Nephron (organoid): ENCODE measurements at regions not wholly inside any gene's neighbourhood (a gene's known extent, or its start where the extent isn't known, plus 50 kb on each side); places are given as distances from the start of the nearest gene placed in this dataset.

Experiments
- H3K27ac Mint-ChIP-seq, 3 experiments: 2 replicates each; pipeline ENCODE4 v1.8.0; 2020; ENCODE audit warnings: mixed read lengths in 3 of 3, mild to moderate bottlenecking in 2 of 3, moderate library complexity in 1 of 3
- H3K27me3 Mint-ChIP-seq: 2 replicates; pipeline ENCODE4 v1.8.0; 2021; ENCODE audit warnings: low read depth, mild to moderate bottlenecking, moderate library complexity, mixed read lengths
- H3K36me3 Mint-ChIP-seq: 2 replicates; pipeline ENCODE4 v1.8.0; 2020; ENCODE audit warnings: low read depth, mixed read lengths
- H3K4me1 Mint-ChIP-seq: 2 replicates; pipeline ENCODE4 v1.8.0; 2020; ENCODE audit warnings: mixed read lengths
- H3K4me3 Mint-ChIP-seq, 3 experiments: 2 replicates each; pipeline ENCODE4 v1.8.0; 2020; ENCODE audit warnings: mild to moderate bottlenecking in 3 of 3, mixed read lengths in 3 of 3, moderate library complexity in 2 of 3
- H3K9me3 Mint-ChIP-seq: 2 replicates; pipeline ENCODE4 v1.8.0; 2020; ENCODE audit warnings: mixed read lengths
- TF ChIP-seq, protein P1 (sequence below), 3 experiments: fragments of 200-600 bp; sonication (generic); IDR thresholded peaks; one replicate each; pipeline ENCODE4 v1.5.0; 2021; ENCODE audit warnings: antibody characterized with exemption in 3 of 3; ENCODE audit not compliant: unreplicated experiment in 3 of 3

DNA sequence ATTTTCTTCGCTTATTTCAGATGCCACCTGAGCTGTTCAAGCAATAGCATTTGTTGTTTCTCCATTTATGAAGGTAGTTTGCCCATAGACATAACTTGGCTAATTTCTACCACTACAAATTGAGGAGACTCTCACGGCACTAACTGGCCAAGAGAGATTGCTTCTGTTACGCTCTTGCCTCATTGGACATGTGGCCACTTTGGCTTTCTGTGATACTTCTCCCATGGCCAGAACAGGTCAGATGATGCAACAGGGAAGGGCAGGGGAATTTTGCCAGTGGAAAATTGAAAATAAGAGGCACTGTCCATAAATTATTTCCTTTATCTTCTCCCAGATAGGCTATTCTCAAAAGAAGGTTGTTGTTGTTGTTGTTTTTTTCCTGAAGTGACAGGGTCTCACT, 1633.3 kb upstream of the LRRTM3 start:
- TF ChIP-seq, protein P1, sequence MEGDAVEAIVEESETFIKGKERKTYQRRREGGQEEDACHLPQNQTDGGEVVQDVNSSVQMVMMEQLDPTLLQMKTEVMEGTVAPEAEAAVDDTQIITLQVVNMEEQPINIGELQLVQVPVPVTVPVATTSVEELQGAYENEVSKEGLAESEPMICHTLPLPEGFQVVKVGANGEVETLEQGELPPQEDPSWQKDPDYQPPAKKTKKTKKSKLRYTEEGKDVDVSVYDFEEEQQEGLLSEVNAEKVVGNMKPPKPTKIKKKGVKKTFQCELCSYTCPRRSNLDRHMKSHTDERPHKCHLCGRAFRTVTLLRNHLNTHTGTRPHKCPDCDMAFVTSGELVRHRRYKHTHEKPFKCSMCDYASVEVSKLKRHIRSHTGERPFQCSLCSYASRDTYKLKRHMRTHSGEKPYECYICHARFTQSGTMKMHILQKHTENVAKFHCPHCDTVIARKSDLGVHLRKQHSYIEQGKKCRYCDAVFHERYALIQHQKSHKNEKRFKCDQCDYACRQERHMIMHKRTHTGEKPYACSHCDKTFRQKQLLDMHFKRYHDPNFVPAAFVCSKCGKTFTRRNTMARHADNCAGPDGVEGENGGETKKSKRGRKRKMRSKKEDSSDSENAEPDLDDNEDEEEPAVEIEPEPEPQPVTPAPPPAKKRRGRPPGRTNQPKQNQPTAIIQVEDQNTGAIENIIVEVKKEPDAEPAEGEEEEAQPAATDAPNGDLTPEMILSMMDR (IDR thresholded peaks at IDR 0.05; ENCODE audit: unreplicated experiment in 3 of 3): no peak
- Mint-ChIP-seq H3K27ac (no peak overlapping the region), H3K4me3 (no peak overlapping the region), H3K4me1 (no peaks in the 10 kb centered on the region), H3K27me3 (no peaks in the 10 kb centered on the region), H3K36me3 (no peaks in the 10 kb centered on the region), H3K9me3 (no peaks in the 10 kb centered on the region)

DNA sequence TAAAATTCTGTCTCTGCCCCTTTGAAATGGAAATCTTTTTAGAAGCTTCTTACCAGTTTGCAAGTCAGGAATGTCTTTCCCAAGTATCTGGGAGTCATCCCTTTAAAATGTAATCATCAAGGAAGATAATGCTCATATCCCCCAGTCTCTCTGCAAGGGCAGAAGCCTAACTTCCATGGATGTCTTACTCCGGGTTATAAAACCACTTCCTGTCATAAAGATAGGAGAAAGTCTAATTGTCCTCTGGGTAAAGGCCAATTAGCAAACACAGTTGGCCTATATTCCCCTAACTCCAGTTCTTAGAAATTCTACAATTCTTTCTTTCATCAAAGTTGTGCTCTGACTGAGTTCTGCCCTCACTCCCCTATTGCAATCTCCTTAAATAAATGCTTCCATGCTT, 1631.5 kb upstream of the LRRTM3 start:
- TF ChIP-seq, protein P1 (IDR thresholded peaks at IDR 0.05; ENCODE audit: unreplicated experiment in 3 of 3): no peak
- H3K9me3 Mint-ChIP-seq: no peaks in the 10 kb centered on the region
- no peaks in the 10 kb centered on the region for H3K27me3 Mint-ChIP-seq
- H3K27ac Mint-ChIP-seq: no peak overlapping the region
- no peaks in the 10 kb centered on the region for H3K36me3 Mint-ChIP-seq
- no peaks in the 10 kb centered on the region for H3K4me1 Mint-ChIP-seq
- H3K4me3 Mint-ChIP-seq: no peak overlapping the region

DNA sequence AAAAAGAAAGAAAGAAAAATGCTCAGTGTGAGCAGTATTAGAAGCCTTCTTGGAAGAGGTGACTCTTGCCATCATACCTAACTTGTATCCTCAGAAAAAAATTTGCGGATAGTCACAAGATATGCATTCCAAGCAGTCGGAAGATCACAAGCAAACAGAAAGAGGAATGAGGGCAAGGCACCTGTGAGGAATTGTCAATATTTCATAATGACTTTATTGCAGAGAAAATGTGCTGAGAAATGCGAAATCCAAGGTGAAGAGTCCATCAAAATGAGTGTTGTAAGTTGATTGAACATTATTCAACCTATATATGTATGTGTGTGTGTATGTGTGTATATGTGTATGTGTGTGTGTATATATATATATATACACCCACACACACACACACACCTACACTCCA, 1624.7 kb upstream of the LRRTM3 start:
- no peaks in the 10 kb centered on the region for H3K36me3 Mint-ChIP-seq
- H3K27me3 Mint-ChIP-seq: no peaks in the 10 kb centered on the region
- H3K27ac Mint-ChIP-seq: no peak overlapping the region
- H3K9me3 Mint-ChIP-seq: no peaks in the 10 kb centered on the region
- no peaks in the 10 kb centered on the region for H3K4me1 Mint-ChIP-seq
- TF ChIP-seq, protein P1 (IDR thresholded peaks at IDR 0.05; ENCODE audit: unreplicated experiment in 3 of 3): no peak
- H3K4me3 Mint-ChIP-seq: no peak overlapping the region

DNA sequence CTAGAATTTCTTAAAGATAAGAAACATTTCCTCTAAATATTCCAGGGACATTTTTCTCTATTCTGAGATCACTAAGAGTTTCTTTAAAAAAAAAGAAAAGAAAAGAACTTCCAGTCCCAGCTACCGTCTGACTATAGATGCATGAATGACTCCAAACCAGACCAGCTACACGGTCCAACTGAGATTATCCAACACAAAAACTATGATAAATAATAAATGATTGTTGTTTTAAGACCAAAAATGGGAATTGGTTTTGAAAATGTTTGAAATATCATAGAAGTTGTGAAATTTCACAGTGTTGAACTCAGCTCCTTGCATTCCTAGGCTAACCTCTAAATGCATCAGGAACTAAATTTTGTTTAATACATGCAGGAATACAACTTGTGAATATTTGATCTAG, 1619.6 kb upstream of the LRRTM3 start:
- Mint-ChIP-seq H3K36me3 (no peaks in the 10 kb centered on the region), H3K4me3 (no peak overlapping the region), H3K4me1 (no peaks in the 10 kb centered on the region), H3K9me3 (no peaks in the 10 kb centered on the region), H3K27me3 (no peaks in the 10 kb centered on the region), H3K27ac (no peak overlapping the region)
- TF ChIP-seq, protein P1 (IDR thresholded peaks at IDR 0.05; ENCODE audit: unreplicated experiment in 3 of 3): no peak

DNA sequence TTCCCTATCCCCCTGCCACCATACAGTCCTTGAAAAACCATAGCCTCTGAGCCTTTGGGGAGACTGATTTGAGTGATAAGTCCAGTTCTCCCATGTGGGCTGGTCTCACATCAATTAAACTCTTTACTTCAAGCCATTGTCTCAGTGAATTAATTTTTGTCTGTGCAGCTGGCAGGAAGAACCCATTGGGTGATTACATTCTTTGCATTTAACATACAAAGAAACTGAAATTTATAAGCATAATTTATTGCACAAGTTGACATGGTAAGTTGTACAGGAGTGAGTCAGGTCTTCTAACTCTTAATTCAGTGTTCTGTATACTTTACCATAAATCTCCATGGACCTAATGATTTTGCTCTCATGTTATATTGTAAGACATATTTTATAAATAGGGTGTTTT, 1613.0 kb upstream of the LRRTM3 start:
- no peak overlapping the region for H3K27ac Mint-ChIP-seq
- no peaks in the 10 kb centered on the region for H3K27me3 Mint-ChIP-seq
- H3K9me3 Mint-ChIP-seq: no peaks in the 10 kb centered on the region
- H3K4me1 Mint-ChIP-seq: peaks cover 5% of the 10 kb centered on the region
- TF ChIP-seq, protein P1 (IDR thresholded peaks at IDR 0.05; ENCODE audit: unreplicated experiment in 3 of 3): no peak
- H3K4me3 Mint-ChIP-seq: no peak overlapping the region
- no peaks in the 10 kb centered on the region for H3K36me3 Mint-ChIP-seq

DNA sequence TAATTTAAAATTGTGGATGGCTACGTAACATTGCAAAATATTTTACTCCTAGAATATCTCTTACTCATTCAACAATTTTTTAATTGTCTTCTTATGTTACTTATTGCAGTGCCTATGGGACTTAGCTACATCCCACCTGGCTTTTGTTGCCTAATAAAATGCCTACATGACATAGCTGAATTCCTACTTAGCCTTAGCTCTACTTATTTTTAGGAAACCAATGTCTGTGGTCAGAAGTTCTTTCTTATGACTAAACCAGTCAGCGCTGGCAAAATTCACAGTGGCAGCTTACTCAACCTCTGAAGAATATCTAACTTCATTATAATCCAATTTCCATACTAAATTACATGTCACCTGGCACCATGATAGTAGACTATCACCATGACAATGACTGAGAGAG, 1612.4 kb upstream of the LRRTM3 start:
- H3K4me1 Mint-ChIP-seq: peaks cover 5% of the 10 kb centered on the region
- no peaks in the 10 kb centered on the region for H3K27me3 Mint-ChIP-seq
- TF ChIP-seq, protein P1 (IDR thresholded peaks at IDR 0.05; ENCODE audit: unreplicated experiment in 3 of 3): no peak
- no peak overlapping the region for H3K27ac Mint-ChIP-seq
- H3K4me3 Mint-ChIP-seq: no peak overlapping the region
- no peaks in the 10 kb centered on the region for H3K9me3 Mint-ChIP-seq
- no peaks in the 10 kb centered on the region for H3K36me3 Mint-ChIP-seq
